ENCODE measurements at regions not wholly inside any gene's neighbourhood (a gene's known extent, or its start where the extent isn't known, plus 50 kb on each side); places are given as distances from the start of the nearest gene placed in this dataset.
A peak's percentile ranks its signal among the peaks of the same experiment; 100 is the strongest.

- no peak overlapping the region for H3K4me3 ChIP-seq (replicated peaks; ENCODE audit: low read depth, low read length)
- no peak for TF ChIP-seq CTCF (IDR thresholded peaks at IDR 0.05; ENCODE audit: low read length, missing control alignments)
- no peak for DNase-seq (ENCODE audit: low read depth)
Observed at GRCh38 chr2:216574046-216574445, 59.2 kb upstream of the IGFBP2 start.

GRCh38 chr2:216574586-216574985 is 58.6 kb upstream of the IGFBP2 start:
- DNase-seq (ENCODE audit: low read depth) = no peak
- no peak overlapping the region for H3K4me3 ChIP-seq (replicated peaks; ENCODE audit: low read depth, low read length)
- TF ChIP-seq CTCF (IDR thresholded peaks at IDR 0.05; ENCODE audit: low read length, missing control alignments) = no peak

DNA sequence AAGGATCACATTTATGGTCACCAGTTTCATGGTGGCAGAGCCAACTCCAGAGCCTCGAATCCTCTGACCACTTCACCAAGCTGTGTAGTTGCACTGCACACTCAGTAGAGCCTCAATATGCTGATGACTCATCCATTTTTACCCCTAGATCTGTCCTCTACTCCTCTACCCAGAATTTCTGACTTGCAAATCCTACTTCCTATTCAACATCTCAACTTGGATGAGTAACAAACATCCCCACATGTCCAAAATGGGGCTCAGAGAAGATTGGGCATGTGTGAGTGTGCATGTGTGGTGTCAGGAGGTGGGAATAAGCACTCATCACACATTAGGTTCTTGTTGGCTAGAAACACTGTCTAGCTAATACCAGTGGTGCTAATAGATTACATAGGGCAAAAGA is 57.8 kb upstream of the IGFBP2 start:
- no peak for TF ChIP-seq CTCF (IDR thresholded peaks at IDR 0.05; ENCODE audit: low read length, missing control alignments)
- no peak overlapping the region for H3K4me3 ChIP-seq (replicated peaks; ENCODE audit: low read depth, low read length)
- DNase-seq (ENCODE audit: low read depth) = no peak

GRCh38 chr2:216576616-216577015 is 56.6 kb upstream of the IGFBP2 start:
- DNase-seq (ENCODE audit: low read depth) = no peak
- no peak overlapping the region for H3K4me3 ChIP-seq (replicated peaks; ENCODE audit: low read depth, low read length)
- TF ChIP-seq CTCF (IDR thresholded peaks at IDR 0.05; ENCODE audit: low read length, missing control alignments) = no peak

DNA sequence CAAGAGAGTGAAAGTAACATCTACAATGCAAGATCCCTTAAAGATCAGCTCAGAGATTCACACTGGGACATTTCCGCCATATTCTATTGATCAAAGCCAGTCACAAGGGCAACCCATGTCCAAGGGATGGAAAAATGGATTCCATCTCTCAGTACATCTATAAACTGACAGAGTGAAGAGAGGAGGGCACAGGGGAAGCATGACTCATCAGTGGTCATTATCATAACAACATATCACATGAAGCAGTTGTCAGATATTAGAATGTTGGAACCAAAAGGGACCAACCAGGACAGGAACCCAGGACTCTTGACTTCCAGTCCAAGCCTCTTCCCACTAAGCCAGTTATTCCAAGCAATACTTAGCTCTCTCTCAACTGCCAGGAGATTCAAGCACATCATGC is 54.9 kb upstream of the IGFBP2 start:
- TF ChIP-seq CTCF (IDR thresholded peaks at IDR 0.05; ENCODE audit: low read length, missing control alignments) = no peak
- no peak overlapping the region for H3K4me3 ChIP-seq (replicated peaks; ENCODE audit: low read depth, low read length)

DNA sequence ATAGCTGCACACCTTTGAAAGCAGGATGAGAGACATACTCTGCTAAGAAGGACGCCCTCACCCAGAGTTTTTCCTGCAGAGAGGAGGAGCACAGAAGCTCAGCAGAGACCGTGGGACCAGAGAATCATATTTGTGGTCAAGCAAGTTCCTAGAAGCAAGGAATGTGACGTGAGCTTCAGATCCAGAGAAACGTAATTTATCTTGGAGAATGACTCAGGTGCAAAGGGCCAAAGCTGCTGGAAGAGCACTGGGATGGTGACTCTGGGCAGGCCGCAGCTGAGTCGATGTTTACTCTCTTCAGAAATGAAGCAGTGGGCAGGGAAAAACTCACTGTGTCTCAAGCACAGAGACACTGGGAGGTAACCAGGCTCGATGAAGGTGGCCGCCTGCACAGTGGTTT is 50.1 kb upstream of the IGFBP2 start:
- peak; percentile 57 for DNase-seq (ENCODE audit: low read depth)
- TF ChIP-seq CTCF (IDR thresholded peaks at IDR 0.05; ENCODE audit: low read length, missing control alignments) = no peak
- no peak overlapping the region for H3K4me3 ChIP-seq (replicated peaks; ENCODE audit: low read depth, low read length)

More for the DNA sequence above, 54.9 kb upstream of the IGFBP2 start:
- DNase-seq (ENCODE audit: low read depth) = no peak

Measured in fibroblast of pulmonary artery (primary cell).